Neutrophil (primary cell): ENCODE measurements at regions not wholly inside any gene's neighbourhood (a gene's known extent, or its start where the extent isn't known, plus 50 kb on each side); places are given as distances from the start of the nearest gene placed in this dataset.
A peak's percentile ranks its signal among the peaks of the same experiment; 100 is the strongest.

Experiments used
- H3K27ac ChIP-seq: fragments of 200-600 bp; sonication (generic); 2 replicates; pipeline ENCODE4 v1.5.1; 2016; ENCODE audit warnings: mild to moderate bottlenecking, moderate library complexity
- H3K27me3 ChIP-seq: fragments of 200-600 bp; sonication (generic); 2 replicates; pipeline ENCODE4 v1.6.0; 2016; ENCODE audit warnings: mild to moderate bottlenecking
- H3K36me3 ChIP-seq: fragments of 200-600 bp; sonication (generic); 2 replicates; pipeline ENCODE4 v1.5.1; 2017
- H3K4me1 ChIP-seq, 2 experiments: fragments of 200-600 bp in 1 of 2; sonication (generic) in 1 of 2; 1 replicate in 1 of 2; 2 replicates in 1 of 2; pipeline versions ENCODE4 v1.5.1 to v1.6.1; 2013 to 2016; ENCODE audit warnings: low read depth in 1 of 2, low read length in 1 of 2, mild to moderate bottlenecking in 1 of 2, moderate library complexity in 1 of 2; ENCODE audit not compliant: control insufficient read depth in 1 of 2, insufficient read depth in 1 of 2
- H3K4me3 ChIP-seq, 2 experiments: fragments of 200-600 bp in 1 of 2; sonication (generic) in 1 of 2; 1 replicate in 1 of 2; 2 replicates in 1 of 2; pipeline ENCODE4 v1.5.1; 2013 to 2016; ENCODE audit warnings: low read depth in 1 of 2, low read length in 1 of 2, mild to moderate bottlenecking in 1 of 2, moderate library complexity in 1 of 2
- H3K9me3 ChIP-seq: fragments of 200-600 bp; sonication (generic); 2 replicates; pipeline ENCODE4 v1.5.1; 2016
- TF ChIP-seq, protein P1 (sequence below): fragments of 200-600 bp; sonication (generic); IDR thresholded peaks from 2 replicates; pipeline ENCODE4 v1.5.1; 2016; ENCODE audit warnings: antibody characterized with exemption

DNA sequence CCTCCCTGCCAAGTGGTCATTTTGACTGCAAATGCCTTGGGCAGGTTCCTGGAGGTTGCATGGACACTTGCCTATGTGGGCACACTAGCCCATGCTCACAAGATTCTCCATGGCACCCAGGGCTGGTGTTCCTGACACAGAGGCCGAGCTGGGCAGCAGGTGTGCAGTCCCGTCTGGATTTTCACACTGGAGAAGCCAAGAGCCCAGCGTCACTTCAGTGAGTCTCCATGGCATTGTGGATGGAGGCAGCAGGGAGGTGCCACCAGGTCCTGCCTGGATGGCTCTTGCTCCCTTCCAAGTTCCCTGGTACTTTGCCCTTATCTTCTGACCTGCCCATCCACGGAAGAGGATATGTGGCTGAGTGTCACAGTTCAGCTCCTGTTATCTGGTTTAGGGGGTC, 63.7 kb upstream of the PLCL2 start:
- no peak overlapping the region for H3K27ac ChIP-seq
- H3K36me3 ChIP-seq: no peaks in the 10 kb centered on the region
- TF ChIP-seq, protein P1, sequence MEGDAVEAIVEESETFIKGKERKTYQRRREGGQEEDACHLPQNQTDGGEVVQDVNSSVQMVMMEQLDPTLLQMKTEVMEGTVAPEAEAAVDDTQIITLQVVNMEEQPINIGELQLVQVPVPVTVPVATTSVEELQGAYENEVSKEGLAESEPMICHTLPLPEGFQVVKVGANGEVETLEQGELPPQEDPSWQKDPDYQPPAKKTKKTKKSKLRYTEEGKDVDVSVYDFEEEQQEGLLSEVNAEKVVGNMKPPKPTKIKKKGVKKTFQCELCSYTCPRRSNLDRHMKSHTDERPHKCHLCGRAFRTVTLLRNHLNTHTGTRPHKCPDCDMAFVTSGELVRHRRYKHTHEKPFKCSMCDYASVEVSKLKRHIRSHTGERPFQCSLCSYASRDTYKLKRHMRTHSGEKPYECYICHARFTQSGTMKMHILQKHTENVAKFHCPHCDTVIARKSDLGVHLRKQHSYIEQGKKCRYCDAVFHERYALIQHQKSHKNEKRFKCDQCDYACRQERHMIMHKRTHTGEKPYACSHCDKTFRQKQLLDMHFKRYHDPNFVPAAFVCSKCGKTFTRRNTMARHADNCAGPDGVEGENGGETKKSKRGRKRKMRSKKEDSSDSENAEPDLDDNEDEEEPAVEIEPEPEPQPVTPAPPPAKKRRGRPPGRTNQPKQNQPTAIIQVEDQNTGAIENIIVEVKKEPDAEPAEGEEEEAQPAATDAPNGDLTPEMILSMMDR: no peak
- peaks cover 15 to 25% of the 10 kb centered on the region in 2 experiments for H3K4me1 ChIP-seq
- no peaks in the 10 kb centered on the region for H3K27me3 ChIP-seq
- no peaks in the 10 kb centered on the region for H3K9me3 ChIP-seq
- H3K4me3 ChIP-seq: no peak overlapping the region

- H3K27me3 ChIP-seq: no peaks in the 10 kb centered on the region
- H3K4me1 ChIP-seq: peaks cover 15 to 25% of the 10 kb centered on the region in 2 experiments
- TF ChIP-seq, protein P1: no peak
- no peaks in the 10 kb centered on the region for H3K9me3 ChIP-seq
- no peak overlapping the region for H3K4me3 ChIP-seq
- no peaks in the 10 kb centered on the region for H3K36me3 ChIP-seq
- peak overlapping the region; percentile 29 for H3K27ac ChIP-seq
Observed at GRCh38 chr3:16824081-16824696, 60.6 kb upstream of the PLCL2 start.

- H3K9me3 ChIP-seq: no peaks in the 10 kb centered on the region
- TF ChIP-seq, protein P1: no peak
- no peak overlapping the region for H3K4me3 ChIP-seq
- peaks cover 15 to 25% of the 10 kb centered on the region in 2 experiments for H3K4me1 ChIP-seq
- H3K27me3 ChIP-seq: no peaks in the 10 kb centered on the region
- no peaks in the 10 kb centered on the region for H3K36me3 ChIP-seq
- H3K27ac ChIP-seq: no peak overlapping the region
Observed at GRCh38 chr3:16825617-16826204, 59.0 kb upstream of the PLCL2 start.

DNA sequence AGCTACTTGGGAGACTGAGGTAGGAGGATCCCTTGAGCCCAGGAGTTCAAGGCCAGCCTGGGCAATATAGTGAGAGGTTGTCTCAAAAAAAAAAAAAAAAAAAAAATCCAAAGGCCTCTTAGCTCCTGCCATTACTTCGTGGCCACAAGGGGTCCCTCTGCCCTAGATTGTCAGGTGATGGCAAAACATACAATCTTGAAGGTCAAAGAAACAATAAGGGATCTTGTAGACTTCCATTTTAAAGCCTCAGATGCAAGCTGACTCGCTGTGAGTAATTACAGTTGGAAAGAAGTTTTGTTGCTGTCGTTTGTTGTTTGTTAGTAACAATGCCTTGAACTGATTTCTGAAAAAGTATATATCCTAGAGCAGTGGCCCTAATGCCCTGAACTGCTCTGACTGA, 55.9 kb upstream of the PLCL2 start:
- H3K9me3 ChIP-seq: no peaks in the 10 kb centered on the region
- no peak overlapping the region for H3K4me3 ChIP-seq
- H3K4me1 ChIP-seq: peaks cover 13 to 15% of the 10 kb centered on the region in 2 experiments
- TF ChIP-seq, protein P1: no peak
- H3K27ac ChIP-seq: no peak overlapping the region
- no peaks in the 10 kb centered on the region for H3K36me3 ChIP-seq
- no peaks in the 10 kb centered on the region for H3K27me3 ChIP-seq

DNA sequence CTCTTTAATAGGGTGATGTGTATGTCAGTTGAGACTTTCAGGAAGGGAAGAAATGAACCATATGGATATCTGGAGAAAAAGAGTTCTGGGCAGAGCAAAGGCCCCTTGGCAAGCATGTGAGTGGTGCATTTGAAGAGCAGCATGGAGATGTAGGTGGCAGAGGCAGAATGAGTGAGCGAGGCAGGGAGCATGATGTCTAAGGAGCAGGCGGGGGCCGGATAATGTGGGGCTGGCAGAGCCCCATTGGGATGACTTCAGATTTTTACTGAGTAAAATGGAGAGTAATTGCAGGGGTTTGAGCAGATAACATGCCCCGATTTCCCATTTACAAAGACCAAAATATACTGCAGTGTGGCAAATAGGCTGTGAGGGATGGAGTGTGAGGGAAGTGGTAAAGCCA, 52.9 kb upstream of the PLCL2 start:
- H3K4me3 ChIP-seq: no peak overlapping the region
- H3K36me3 ChIP-seq: no peaks in the 10 kb centered on the region
- H3K4me1 ChIP-seq: no peaks in the 10 kb centered on the region
- TF ChIP-seq, protein P1: no peak
- no peaks in the 10 kb centered on the region for H3K9me3 ChIP-seq
- no peak overlapping the region for H3K27ac ChIP-seq
- H3K27me3 ChIP-seq: no peaks in the 10 kb centered on the region
